Spleen (tissue), 7 donors: ENCODE measurements at regions not wholly inside any gene's neighbourhood (a gene's known extent, or its start where the extent isn't known, plus 50 kb on each side); places are given as distances from the start of the nearest gene placed in this dataset.

Experiments used
- POLR2A ChIP-seq, 3 donors: fragments of 450-650 bp; IDR thresholded peaks; one replicate each; pipeline ENCODE4 v1.5.1; 2017; ENCODE audit warnings: antibody characterized with exemption in 3 of 3, mild to moderate bottlenecking in 1 of 3
- POLR2AphosphoS5 ChIP-seq, 3 donors: sonication (generic); formaldehyde crosslinking; IDR thresholded peaks; one replicate each; pipeline ENCODE4 v1.5.1; 2017; ENCODE audit warnings: antibody characterized with exemption in 3 of 3
- TF ChIP-seq, protein P1 (sequence below), 11 experiments: fragments of 200-600 bp in 7 of 11; fragments of 450-650 bp in 4 of 11; sonication (generic) in 4 of 11; IDR thresholded peaks in 8 of 11; conservative IDR thresholded peaks in 3 of 11; 1 replicate in 7 of 11; 2 replicates in 4 of 11; pipeline versions ENCODE4 v1.4.0 to v1.8.0; 2016 to 2021; ENCODE audit warnings: antibody characterized with exemption in 11 of 11, inconsistent platforms in 4 of 11, mild to moderate bottlenecking in 1 of 11
- donor health status: DM: no; HTN: no; CAD: no; lungs with moderate emphysema.
- donor health status: DM: no; HTN: no; CAD: no.
- donor health status: DM: no; HTN: no; CAD: no.

GRCh38 chr17:72396121-72396520 is 275.3 kb downstream of the SOX9 start:
- TF ChIP-seq, protein P1, sequence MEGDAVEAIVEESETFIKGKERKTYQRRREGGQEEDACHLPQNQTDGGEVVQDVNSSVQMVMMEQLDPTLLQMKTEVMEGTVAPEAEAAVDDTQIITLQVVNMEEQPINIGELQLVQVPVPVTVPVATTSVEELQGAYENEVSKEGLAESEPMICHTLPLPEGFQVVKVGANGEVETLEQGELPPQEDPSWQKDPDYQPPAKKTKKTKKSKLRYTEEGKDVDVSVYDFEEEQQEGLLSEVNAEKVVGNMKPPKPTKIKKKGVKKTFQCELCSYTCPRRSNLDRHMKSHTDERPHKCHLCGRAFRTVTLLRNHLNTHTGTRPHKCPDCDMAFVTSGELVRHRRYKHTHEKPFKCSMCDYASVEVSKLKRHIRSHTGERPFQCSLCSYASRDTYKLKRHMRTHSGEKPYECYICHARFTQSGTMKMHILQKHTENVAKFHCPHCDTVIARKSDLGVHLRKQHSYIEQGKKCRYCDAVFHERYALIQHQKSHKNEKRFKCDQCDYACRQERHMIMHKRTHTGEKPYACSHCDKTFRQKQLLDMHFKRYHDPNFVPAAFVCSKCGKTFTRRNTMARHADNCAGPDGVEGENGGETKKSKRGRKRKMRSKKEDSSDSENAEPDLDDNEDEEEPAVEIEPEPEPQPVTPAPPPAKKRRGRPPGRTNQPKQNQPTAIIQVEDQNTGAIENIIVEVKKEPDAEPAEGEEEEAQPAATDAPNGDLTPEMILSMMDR (IDR thresholded peaks at IDR 0.05 in 8 of 11, conservative IDR thresholded peaks at IDR 0.05 in 3 of 11): no peak
- no peak for TF ChIP-seq POLR2AphosphoS5 (IDR thresholded peaks at IDR 0.05)
- no peak for TF ChIP-seq POLR2A (IDR thresholded peaks at IDR 0.05)
